ENCODE measurements at regions not wholly inside any gene's neighbourhood (a gene's known extent, or its start where the extent isn't known, plus 50 kb on each side); places are given as distances from the start of the nearest gene placed in this dataset.

DNA sequence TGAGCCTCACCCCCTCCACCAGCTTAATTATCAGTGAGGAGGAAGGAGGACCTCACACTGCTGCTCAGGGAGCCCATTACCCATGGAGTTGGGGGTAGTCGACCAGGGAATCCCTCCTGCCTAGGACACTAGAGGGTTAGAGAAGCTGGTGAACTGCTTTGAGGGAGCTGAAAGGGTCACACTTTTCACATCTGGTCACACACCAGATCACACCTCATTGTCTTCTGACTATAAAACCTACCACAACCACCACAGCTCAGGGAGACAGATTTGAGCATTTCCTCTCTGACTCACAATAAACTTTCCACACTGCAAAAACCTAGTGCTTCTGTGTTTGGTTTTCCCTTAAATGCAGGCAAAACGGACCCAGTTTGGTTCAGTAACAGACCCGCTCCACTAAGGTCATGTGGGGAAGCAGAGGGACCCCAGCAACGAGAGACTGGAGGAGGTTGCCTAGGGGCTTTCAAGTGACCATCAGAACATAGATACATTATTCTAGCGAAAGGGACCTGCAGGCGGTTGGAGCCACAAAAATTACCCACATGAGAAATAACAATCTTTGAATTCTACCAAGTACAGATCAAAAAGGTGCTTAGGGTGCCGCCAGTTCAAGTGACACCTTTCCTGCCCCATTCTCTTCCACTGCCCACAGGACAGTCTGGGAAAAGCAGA is 151.4 kb upstream of the AVPR1A start:
- no peak overlapping the region for H3K4me3 ChIP-seq (ENCODE audit: low read depth, low read length)
- TF ChIP-seq, protein P1, sequence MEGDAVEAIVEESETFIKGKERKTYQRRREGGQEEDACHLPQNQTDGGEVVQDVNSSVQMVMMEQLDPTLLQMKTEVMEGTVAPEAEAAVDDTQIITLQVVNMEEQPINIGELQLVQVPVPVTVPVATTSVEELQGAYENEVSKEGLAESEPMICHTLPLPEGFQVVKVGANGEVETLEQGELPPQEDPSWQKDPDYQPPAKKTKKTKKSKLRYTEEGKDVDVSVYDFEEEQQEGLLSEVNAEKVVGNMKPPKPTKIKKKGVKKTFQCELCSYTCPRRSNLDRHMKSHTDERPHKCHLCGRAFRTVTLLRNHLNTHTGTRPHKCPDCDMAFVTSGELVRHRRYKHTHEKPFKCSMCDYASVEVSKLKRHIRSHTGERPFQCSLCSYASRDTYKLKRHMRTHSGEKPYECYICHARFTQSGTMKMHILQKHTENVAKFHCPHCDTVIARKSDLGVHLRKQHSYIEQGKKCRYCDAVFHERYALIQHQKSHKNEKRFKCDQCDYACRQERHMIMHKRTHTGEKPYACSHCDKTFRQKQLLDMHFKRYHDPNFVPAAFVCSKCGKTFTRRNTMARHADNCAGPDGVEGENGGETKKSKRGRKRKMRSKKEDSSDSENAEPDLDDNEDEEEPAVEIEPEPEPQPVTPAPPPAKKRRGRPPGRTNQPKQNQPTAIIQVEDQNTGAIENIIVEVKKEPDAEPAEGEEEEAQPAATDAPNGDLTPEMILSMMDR (IDR thresholded peaks at IDR 0.05; ENCODE audit: borderline replicate concordance, insufficient read depth, low read depth, low read length) = no peak

DNA sequence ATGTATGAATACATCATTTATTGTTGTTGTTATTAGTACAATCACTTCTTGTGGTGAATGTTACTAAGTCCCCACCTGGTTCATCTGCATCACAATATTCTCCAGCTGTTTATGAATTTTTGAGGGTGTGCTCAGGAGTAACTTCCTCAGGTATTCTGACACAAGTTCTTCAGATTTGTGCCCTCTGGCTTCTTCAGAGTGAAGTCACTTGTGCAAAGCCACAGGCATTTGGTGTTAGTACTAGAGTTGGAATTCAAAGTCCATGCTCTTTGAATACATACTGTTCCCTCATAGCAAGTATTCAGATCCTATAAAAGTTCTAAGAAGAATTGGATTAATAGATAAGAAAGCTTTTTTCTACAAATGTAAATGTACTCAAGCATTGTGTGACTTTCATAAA is 150.3 kb upstream of the AVPR1A start:
- H3K4me3 ChIP-seq (ENCODE audit: low read depth, low read length) = no peak overlapping the region
- TF ChIP-seq, protein P1 (IDR thresholded peaks at IDR 0.05; ENCODE audit: borderline replicate concordance, insufficient read depth, low read depth, low read length) = no peak

DNA sequence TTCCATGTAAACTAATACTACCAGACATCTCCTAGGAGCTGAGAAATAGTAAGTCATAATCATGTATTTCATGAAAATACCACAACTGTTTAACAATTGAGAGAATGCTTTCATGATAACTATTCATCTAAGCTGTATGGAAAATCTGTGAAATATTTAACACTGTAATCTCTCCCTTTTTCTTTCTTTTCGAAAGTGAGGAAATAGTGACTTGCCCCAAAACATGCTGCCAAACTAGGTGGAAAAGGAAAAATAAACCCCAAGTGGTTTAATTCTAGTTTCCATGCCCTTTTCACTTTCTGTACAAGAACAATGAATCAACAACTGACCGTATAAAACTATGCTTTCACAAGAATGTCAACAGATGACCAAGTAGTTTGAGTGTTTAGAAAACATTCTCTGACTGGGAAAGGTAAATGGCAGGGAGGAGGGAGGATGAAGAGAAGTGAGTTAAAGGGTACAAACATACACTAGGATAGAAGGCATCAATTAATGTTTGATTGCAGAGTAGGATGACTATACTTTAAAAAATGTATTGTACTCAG is 147.5 kb upstream of the AVPR1A start:
- TF ChIP-seq, protein P1 (IDR thresholded peaks at IDR 0.05; ENCODE audit: borderline replicate concordance, insufficient read depth, low read depth, low read length) = no peak
- no peak overlapping the region for H3K4me3 ChIP-seq (ENCODE audit: low read depth, low read length)

DNA sequence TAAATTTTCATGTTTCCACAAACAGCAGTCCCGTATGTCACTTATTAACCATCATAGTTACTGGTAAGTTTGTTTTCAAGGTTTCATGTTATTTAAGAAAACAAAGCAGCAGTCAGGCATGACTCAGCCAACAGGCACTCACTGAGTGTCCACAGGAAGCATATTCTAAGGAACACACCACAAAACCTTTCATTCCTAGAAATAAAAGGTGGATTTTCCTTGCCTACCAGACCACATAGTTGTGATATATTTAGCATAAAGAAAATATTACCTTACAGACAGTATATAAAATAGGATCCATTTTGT is 143.3 kb upstream of the AVPR1A start:
- no peak overlapping the region for H3K4me3 ChIP-seq (ENCODE audit: low read depth, low read length)
- TF ChIP-seq, protein P1 (IDR thresholded peaks at IDR 0.05; ENCODE audit: borderline replicate concordance, insufficient read depth, low read depth, low read length) = no peak

DNA sequence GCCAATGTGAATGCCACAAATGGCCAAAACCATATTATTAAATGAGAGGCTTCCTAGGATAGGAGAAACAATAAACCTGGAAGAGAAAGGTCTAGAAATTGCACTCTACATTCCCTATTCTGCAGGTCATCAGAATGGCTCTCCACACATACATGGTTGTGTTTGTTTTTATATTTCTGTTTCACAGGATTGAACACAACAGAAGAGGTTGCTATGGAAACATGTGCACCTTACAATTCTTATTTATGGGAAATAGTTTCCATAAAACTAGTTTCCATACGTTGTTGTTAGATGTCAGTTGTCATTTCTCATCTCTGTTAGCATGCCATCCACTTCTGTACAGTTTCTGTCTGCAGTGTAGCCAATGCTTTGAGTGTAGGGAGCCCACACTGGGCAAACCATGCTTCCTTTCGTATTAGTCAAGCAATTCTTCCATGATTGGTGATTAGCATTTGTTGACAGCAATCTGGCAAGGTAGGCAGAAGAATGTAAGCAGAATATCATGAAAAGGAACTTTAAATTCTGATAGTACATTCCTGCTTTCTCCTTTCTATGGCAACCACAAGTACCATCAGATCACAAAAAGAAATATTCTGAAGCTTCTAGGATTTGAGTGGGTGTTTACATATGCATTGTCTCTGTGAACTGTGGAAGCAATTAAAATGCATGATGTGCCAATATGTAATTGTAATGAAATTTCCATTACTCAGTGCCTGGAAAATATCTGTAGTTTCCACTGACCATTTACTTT is 141.6 kb upstream of the AVPR1A start:
- no peak overlapping the region for H3K4me3 ChIP-seq (ENCODE audit: low read depth, low read length)
- TF ChIP-seq, protein P1 (IDR thresholded peaks at IDR 0.05; ENCODE audit: borderline replicate concordance, insufficient read depth, low read depth, low read length) = no peak

DNA sequence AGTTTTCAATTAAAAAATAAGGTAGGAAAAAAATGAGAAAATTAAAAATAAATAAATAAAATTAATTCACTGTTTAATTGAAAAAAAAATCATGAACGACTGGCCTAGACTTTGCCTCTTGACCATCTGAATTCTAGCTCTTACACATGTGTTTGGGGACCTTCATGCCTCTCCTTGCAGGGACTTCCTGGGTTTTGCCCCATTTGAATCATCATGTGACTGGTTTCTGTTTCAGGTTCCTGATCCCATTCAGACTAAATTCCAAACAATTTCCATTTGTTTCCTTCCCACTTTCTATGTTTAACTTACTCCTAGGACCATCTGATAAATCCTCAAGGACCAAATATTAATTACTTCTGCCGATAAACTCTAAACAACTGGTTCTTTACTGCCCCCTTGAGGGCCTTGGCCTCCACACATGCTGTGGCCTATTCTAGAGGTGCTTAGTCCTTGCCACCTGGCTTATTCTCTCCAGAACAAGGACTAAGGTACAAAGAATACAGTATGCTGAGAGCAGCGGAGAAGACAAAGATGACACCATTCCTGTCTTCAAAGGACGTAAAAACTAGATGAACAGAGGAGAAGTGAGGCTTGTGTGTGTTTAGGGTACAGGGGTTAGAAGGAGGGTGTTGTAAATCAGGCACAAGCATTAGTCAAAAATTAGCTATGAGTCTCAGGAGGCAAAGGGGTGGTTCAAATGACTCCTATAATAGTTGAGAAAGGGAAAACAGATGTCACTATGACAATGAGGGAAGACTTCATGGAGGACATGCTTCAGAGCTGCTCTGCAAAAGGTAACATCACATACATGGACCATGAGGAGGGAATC is 125.8 kb upstream of the AVPR1A start:
- H3K4me3 ChIP-seq (ENCODE audit: low read depth, low read length) = no peak overlapping the region
- TF ChIP-seq, protein P1 (IDR thresholded peaks at IDR 0.05; ENCODE audit: borderline replicate concordance, insufficient read depth, low read depth, low read length) = peak; percentile 65
